ENCODE measurements at regions not wholly inside any gene's neighbourhood (a gene's known extent, or its start where the extent isn't known, plus 50 kb on each side); places are given as distances from the start of the nearest gene placed in this dataset.
"Not testable (repeated sequence)": the region's sequence is repeated elsewhere in the genome, so short reads cannot be mapped to it uniquely, and the experiment has no call there.

GRCh38 chr9:104276709-104277245 is 182.7 kb downstream of the SMC2 start:
- peak; percentile 3 for DNase-seq (ENCODE audit: low read depth)

- no peak for DNase-seq (ENCODE audit: low read depth)
These were observed 184.9 kb downstream of the SMC2 start for GRCh38 chr9:104278929-104279496.

GRCh38 chr9:104279535-104280177 is 185.5 kb downstream of the SMC2 start:
- DNase-seq (ENCODE audit: low read depth), result no peak

GRCh38 chr9:104280178-104280560 is 186.1 kb downstream of the SMC2 start:
- no peak for DNase-seq (ENCODE audit: low read depth)

- DNase-seq (ENCODE audit: low read depth), result no peak
These were observed 186.6 kb downstream of the SMC2 start for GRCh38 chr9:104280711-104281110.

GRCh38 chr9:104286187-104286586 is 192.1 kb downstream of the SMC2 start:
- DNase-seq (ENCODE audit: low read depth), result no peak

GRCh38 chr9:104286799-104287198 is 192.7 kb downstream of the SMC2 start:
- DNase-seq (ENCODE audit: low read depth), result no peak

GRCh38 chr9:104287253-104287878 is 193.3 kb downstream of the SMC2 start:
- no peak for DNase-seq (ENCODE audit: low read depth)

- no peak for DNase-seq (ENCODE audit: low read depth)
These were observed 199.8 kb downstream of the SMC2 start for GRCh38 chr9:104293877-104294276.

- DNase-seq (ENCODE audit: low read depth), result no peak
These were observed 203.9 kb upstream of the OR13F1 start for GRCh38 chr9:104300124-104300523.

GRCh38 chr9:104301755-104302154 is 202.3 kb upstream of the OR13F1 start:
- no peak for DNase-seq (ENCODE audit: low read depth)

GRCh38 chr9:104302775-104303174 is 201.3 kb upstream of the OR13F1 start:
- DNase-seq (ENCODE audit: low read depth), result no peak

- DNase-seq (ENCODE audit: low read depth), result no peak
These were observed 199.1 kb upstream of the OR13F1 start for GRCh38 chr9:104304925-104305324.

GRCh38 chr9:104313396-104314110 is 190.5 kb upstream of the OR13F1 start:
- DNase-seq (ENCODE audit: low read depth), result no peak

- DNase-seq (ENCODE audit: low read depth), result not testable (repeated sequence)
These were observed 187.7 kb upstream of the OR13F1 start for GRCh38 chr9:104316201-104317009.

GRCh38 chr9:104319198-104319597 is 184.9 kb upstream of the OR13F1 start:
- DNase-seq (ENCODE audit: low read depth), result no peak

GRCh38 chr9:104319685-104320084 is 184.4 kb upstream of the OR13F1 start:
- no peak for DNase-seq (ENCODE audit: low read depth)

GRCh38 chr9:104322596-104322995 is 181.5 kb upstream of the OR13F1 start:
- no peak for DNase-seq (ENCODE audit: low read depth)

- DNase-seq (ENCODE audit: low read depth), result not testable (repeated sequence)
These were observed 179.9 kb upstream of the OR13F1 start for GRCh38 chr9:104323967-104324694.

GRCh38 chr9:104326912-104327311 is 177.2 kb upstream of the OR13F1 start:
- no peak for DNase-seq (ENCODE audit: low read depth)

GRCh38 chr9:104329245-104329644 is 174.8 kb upstream of the OR13F1 start:
- DNase-seq (ENCODE audit: low read depth), result no peak

Data from fibroblast of gingiva (primary cell).